Ishikawa (cell line): ENCODE measurements at regions not wholly inside any gene's neighbourhood (a gene's known extent, or its start where the extent isn't known, plus 50 kb on each side); places are given as distances from the start of the nearest gene placed in this dataset.

ENCODE experiments used
- CEBPB ChIP-seq: IDR thresholded peaks from 2 replicates; pipeline ENCODE4 v1.6.1; 2012
- CREB1 ChIP-seq: IDR thresholded peaks from 2 replicates; pipeline ENCODE4 v1.6.1; 2012; ENCODE audit warnings: low read depth
- EGR1 ChIP-seq: IDR thresholded peaks from 2 replicates; pipeline ENCODE4 v1.6.1; 2012
- EP300 ChIP-seq: IDR thresholded peaks from 2 replicates; pipeline ENCODE4 v1.6.1; 2012; ENCODE audit warnings: borderline replicate concordance
- FOXM1 ChIP-seq: IDR thresholded peaks from 2 replicates; pipeline ENCODE4 v1.6.1; 2012; ENCODE audit warnings: low read depth, borderline replicate concordance
- MAX ChIP-seq: IDR thresholded peaks from 2 replicates; pipeline ENCODE4 v1.6.1; 2012
- NFIC ChIP-seq: IDR thresholded peaks from 2 replicates; pipeline ENCODE4 v1.6.1; 2012
- RAD21 ChIP-seq: IDR thresholded peaks from 2 replicates; pipeline ENCODE4 v1.6.1; 2012; ENCODE audit warnings: low read depth
- TAF1 ChIP-seq: IDR thresholded peaks from 2 replicates; pipeline ENCODE4 v1.6.1; 2012; ENCODE audit warnings: low read depth, mild to moderate bottlenecking
- TCF12 ChIP-seq: IDR thresholded peaks from 2 replicates; pipeline ENCODE4 v1.6.1; 2012; ENCODE audit warnings: low read depth
- TEAD4 ChIP-seq: IDR thresholded peaks from 2 replicates; pipeline ENCODE4 v1.6.1; 2012
- USF1 ChIP-seq: IDR thresholded peaks from 2 replicates; pipeline ENCODE4 v1.6.1; 2012
- YY1 ChIP-seq: IDR thresholded peaks from 2 replicates; pipeline ENCODE4 v1.6.1; 2012; ENCODE audit warnings: low read depth
- ZBTB7A ChIP-seq: IDR thresholded peaks from 2 replicates; pipeline ENCODE4 v1.6.1; 2012; ENCODE audit warnings: low read depth
- TF ChIP-seq, protein P1 (sequence below): IDR thresholded peaks from 2 replicates; pipeline ENCODE4 v1.6.1; 2012; ENCODE audit warnings: low read depth, mild to moderate bottlenecking

- TF ChIP-seq TEAD4: no peak
- no peak for TF ChIP-seq EGR1
- no peak for TF ChIP-seq ZBTB7A
- TF ChIP-seq CREB1: no peak
- TF ChIP-seq MAX: no peak
These were observed 54.5 kb upstream of the PRICKLE1 start for GRCh38 chr12:42643881-42644579.

- TF ChIP-seq TEAD4 (no peak), NFIC (no peak), YY1 (no peak), EP300 (no peak), EGR1 (no peak)
These were observed 51.8 kb upstream of the PRICKLE1 start for GRCh38 chr12:42641221-42641885.

GRCh38 chr12:42640391-42640790, 50.8 kb upstream of the PRICKLE1 start:
- TF ChIP-seq TEAD4: no peak
- TF ChIP-seq FOXM1: no peak
- TF ChIP-seq USF1: no peak
- no peak for TF ChIP-seq EP300
- no peak for TF ChIP-seq CREB1
- TF ChIP-seq, protein P1, sequence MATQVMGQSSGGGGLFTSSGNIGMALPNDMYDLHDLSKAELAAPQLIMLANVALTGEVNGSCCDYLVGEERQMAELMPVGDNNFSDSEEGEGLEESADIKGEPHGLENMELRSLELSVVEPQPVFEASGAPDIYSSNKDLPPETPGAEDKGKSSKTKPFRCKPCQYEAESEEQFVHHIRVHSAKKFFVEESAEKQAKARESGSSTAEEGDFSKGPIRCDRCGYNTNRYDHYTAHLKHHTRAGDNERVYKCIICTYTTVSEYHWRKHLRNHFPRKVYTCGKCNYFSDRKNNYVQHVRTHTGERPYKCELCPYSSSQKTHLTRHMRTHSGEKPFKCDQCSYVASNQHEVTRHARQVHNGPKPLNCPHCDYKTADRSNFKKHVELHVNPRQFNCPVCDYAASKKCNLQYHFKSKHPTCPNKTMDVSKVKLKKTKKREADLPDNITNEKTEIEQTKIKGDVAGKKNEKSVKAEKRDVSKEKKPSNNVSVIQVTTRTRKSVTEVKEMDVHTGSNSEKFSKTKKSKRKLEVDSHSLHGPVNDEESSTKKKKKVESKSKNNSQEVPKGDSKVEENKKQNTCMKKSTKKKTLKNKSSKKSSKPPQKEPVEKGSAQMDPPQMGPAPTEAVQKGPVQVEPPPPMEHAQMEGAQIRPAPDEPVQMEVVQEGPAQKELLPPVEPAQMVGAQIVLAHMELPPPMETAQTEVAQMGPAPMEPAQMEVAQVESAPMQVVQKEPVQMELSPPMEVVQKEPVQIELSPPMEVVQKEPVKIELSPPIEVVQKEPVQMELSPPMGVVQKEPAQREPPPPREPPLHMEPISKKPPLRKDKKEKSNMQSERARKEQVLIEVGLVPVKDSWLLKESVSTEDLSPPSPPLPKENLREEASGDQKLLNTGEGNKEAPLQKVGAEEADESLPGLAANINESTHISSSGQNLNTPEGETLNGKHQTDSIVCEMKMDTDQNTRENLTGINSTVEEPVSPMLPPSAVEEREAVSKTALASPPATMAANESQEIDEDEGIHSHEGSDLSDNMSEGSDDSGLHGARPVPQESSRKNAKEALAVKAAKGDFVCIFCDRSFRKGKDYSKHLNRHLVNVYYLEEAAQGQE: no peak
- TF ChIP-seq CEBPB: no peak
- TF ChIP-seq RAD21: no peak
- no peak for TF ChIP-seq TCF12
- no peak for TF ChIP-seq EGR1
- no peak for TF ChIP-seq TAF1
- no peak for TF ChIP-seq NFIC
- no peak for TF ChIP-seq YY1

- no peak for TF ChIP-seq CEBPB
These were observed 50.0 kb upstream of the PRICKLE1 start for GRCh38 chr12:42639556-42639955.
